ENCODE measurements at regions not wholly inside any gene's neighbourhood (a gene's known extent, or its start where the extent isn't known, plus 50 kb on each side); places are given as distances from the start of the nearest gene placed in this dataset.
"Not testable (repeated sequence)": the region's sequence is repeated elsewhere in the genome, so short reads cannot be mapped to it uniquely, and the experiment has no call there.

DNA sequence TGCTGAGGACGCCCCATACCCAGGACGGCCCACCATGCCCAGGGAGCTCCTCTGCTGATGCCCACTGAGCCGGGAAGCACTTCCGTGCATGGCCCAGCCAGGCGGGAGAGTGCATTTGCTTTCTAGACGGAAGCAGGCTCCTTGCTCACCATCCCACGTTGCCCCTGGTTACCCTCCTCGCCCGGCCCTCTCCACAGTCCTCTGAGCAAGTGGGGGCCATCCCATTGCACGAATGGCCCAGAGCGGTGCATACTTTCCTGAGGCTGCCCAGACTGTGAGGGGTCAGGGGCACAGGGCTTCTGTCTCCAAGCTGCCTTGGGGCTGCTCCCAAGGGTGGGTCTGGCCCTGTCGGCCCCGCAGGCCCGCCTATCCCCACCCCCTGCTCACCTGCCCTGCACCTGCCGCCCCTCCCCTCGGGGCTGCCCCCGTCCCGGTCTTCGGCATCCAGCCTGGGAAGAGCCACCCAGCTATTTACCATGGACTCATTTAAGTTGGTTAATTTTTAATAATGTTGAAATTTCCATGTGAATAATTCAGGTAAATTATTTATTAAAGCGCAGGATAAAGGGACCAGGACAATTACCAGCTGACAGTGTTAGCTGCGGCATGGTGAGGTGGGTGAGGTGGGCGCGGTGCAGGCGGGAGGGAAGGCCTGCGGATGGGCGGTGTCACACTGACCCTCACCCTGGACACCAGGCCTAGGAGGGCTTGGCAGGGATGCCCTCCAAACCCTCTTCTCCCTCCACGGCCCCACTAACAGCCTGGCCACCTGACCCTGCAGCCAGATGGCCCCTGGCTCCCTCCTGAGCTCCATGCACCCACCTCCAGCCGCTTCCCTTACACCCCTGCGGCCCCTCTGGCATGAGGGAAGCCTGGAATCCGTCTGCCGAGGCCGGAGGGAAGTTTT, 104.4 kb downstream of the MICALL2 start (continued):
- TF ChIP-seq ZNF660 (tag by site-specific recombination; IDR thresholded peaks at IDR 0.05) (no peak), ZNF132 (tag by site-specific recombination; IDR thresholded peaks at IDR 0.05; ENCODE audit: borderline replicate concordance) (no peak)

DNA sequence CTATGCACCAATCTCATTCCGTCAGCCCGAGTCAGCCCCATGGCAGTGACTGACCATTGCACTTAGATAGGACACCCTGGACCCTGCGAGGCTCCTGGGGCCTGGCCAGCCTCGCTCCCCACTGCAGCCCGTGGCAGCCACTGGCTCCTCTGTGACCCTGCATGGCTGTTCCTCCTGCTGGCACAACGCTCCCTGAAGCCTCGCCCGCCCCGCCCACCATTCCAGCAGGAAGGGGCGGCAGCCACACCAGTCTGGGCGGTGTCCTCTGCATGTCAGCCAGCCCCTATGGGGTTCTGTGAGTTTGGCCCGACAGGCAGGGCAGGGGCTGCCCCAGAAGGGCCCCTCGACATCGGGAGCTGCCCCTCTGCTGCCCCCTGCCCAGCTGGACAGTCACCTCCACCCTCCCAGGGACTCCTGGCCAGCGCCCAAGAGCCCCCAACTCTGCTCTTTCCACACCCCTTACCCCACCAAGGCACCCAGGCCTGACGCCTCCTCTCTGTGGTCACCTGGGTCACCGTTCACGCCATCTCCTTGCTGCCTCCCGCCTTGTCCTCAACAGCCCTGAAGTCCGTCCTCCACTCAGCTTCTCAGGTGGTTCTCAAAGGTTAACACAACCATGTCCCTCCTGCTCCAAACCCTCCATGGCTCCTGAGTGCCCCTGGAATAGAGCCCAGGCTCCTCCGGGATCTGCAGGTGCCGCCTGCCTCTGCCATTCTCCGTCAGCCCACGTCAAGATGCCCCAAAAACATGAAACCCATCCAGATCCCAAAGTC, 103.5 kb downstream of the MICALL2 start:
- CTCF ChIA-PET = interaction anchor here (0.5 kb wide), 1 partner anchor 134 kb away, joined by 3 read pairs; no protein-coding TSS in a partner anchor
- POLR2A ChIA-PET = no interaction called here
- Histone ChIP-seq H3K36me3 (ENCODE audit: control insufficient read depth in 2 of 2, insufficient read depth in 1 of 2, low read length in 2 of 2) (no peaks in the 10 kb centered on the region), H3K4me1 (ENCODE audit: control insufficient read depth, insufficient read depth, low read length) (no peaks in the 10 kb centered on the region), H3K4me3 (ENCODE audit: low read depth, low read length) (no peak overlapping the region), H3K27ac (ENCODE audit: extremely low read depth, low read depth, low read length) (no peak overlapping the region), H3K9me3 (ENCODE audit: control insufficient read depth, insufficient read depth, low read depth, low read length) (no peaks in the 10 kb centered on the region)
- TF ChIP-seq, protein P1, sequence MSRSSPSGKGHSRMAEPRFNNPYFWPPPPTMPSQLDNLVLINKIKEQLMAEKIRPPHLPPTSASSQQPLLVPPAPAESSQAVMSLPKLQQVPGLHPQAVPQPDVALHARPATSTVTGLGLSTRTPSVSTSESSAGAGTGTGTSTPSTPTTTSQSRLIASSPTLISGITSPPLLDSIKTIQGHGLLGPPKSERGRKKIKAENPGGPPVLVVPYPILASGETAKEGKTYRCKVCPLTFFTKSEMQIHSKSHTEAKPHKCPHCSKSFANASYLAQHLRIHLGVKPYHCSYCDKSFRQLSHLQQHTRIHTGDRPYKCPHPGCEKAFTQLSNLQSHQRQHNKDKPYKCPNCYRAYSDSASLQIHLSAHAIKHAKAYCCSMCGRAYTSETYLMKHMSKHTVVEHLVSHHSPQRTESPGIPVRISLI (tag by site-specific recombination; IDR thresholded peaks at IDR 0.05) = no peak
- TF ChIP-seq SP2 (tag by site-specific recombination; IDR thresholded peaks at IDR 0.05) = no peak
- TF ChIP-seq ZNF561 (tag by site-specific recombination; IDR thresholded peaks at IDR 0.05; ENCODE audit: borderline replicate concordance) = no peak
- no peak for TF ChIP-seq ZNF544 (tag by site-specific recombination; IDR thresholded peaks at IDR 0.05)
- no peak for TF ChIP-seq ZNF394 (tag by site-specific recombination; IDR thresholded peaks at IDR 0.05; ENCODE audit: borderline replicate concordance)
- TF ChIP-seq KLF1 (tag by site-specific recombination; IDR thresholded peaks at IDR 0.05) = peak; percentile 86
- no peak for TF ChIP-seq ZNF114 (tag by site-specific recombination; IDR thresholded peaks at IDR 0.05)
- TF ChIP-seq, protein P2, sequence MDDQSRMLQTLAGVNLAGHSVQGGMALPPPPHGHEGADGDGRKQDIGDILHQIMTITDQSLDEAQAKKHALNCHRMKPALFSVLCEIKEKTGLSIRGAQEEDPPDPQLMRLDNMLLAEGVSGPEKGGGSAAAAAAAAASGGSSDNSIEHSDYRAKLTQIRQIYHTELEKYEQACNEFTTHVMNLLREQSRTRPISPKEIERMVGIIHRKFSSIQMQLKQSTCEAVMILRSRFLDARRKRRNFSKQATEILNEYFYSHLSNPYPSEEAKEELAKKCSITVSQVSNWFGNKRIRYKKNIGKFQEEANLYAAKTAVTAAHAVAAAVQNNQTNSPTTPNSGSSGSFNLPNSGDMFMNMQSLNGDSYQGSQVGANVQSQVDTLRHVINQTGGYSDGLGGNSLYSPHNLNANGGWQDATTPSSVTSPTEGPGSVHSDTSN (CRISPR knock-in tag; IDR thresholded peaks at IDR 0.05) = no peak

DNA sequence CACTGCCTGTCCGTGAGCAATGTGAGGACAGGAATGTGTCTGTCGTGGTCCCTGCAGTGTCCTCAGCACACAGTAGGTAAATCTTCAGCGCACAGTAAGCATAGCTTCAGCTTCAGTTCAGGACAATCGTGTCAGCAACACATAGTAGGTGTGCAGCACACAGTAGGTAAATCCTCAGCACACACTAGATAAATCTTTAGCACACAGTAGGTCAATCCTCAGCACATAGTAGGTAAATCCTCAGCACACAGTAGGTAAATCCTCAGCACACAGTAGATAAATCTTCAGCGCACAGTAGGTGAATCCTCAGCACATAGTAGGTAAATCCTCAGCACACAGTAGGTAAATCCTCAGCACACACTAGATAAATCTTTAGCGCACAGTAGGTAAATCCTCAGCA, 102.4 kb downstream of the MICALL2 start:
- CTCF ChIA-PET = interaction anchor here (0.7 kb wide), 1 partner anchor 29 kb away, joined by 3 read pairs; no protein-coding TSS in a partner anchor

DNA sequence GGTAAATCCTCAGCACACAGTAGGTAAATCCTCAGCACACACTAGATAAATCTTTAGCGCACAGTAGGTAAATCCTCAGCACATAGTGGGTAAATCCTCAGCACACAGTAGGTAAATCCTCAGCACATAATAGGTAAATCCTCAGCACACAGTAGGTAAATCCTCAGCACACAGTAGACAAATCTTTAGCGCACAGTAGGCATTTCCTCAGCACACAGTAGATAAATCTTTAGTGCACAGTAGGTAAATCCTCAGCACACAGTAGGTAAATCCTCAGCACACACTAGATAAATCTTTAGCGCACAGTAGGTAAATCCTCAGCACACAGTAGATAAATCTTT, 102.0 kb downstream of the MICALL2 start:
- H3K4me3 ChIP-seq (ENCODE audit: low read depth, low read length); H3K4me1 ChIP-seq (ENCODE audit: control insufficient read depth, insufficient read depth, low read length); POLR2A ChIA-PET; CTCF ChIA-PET; H3K27ac ChIP-seq (ENCODE audit: extremely low read depth, low read depth, low read length); H3K36me3 ChIP-seq (ENCODE audit: control insufficient read depth in 2 of 2, insufficient read depth in 1 of 2, low read length in 2 of 2); H3K9me3 ChIP-seq (ENCODE audit: control insufficient read depth, insufficient read depth, low read depth, low read length): not testable (repeated sequence)

More for the DNA sequence above, 102.4 kb downstream of the MICALL2 start:
- H3K4me1 ChIP-seq (ENCODE audit: control insufficient read depth, insufficient read depth, low read length); H3K4me3 ChIP-seq (ENCODE audit: low read depth, low read length); POLR2A ChIA-PET; H3K36me3 ChIP-seq (ENCODE audit: control insufficient read depth in 2 of 2, insufficient read depth in 1 of 2, low read length in 2 of 2); H3K27ac ChIP-seq (ENCODE audit: extremely low read depth, low read depth, low read length); H3K9me3 ChIP-seq (ENCODE audit: control insufficient read depth, insufficient read depth, low read depth, low read length): not testable (repeated sequence)

DNA sequence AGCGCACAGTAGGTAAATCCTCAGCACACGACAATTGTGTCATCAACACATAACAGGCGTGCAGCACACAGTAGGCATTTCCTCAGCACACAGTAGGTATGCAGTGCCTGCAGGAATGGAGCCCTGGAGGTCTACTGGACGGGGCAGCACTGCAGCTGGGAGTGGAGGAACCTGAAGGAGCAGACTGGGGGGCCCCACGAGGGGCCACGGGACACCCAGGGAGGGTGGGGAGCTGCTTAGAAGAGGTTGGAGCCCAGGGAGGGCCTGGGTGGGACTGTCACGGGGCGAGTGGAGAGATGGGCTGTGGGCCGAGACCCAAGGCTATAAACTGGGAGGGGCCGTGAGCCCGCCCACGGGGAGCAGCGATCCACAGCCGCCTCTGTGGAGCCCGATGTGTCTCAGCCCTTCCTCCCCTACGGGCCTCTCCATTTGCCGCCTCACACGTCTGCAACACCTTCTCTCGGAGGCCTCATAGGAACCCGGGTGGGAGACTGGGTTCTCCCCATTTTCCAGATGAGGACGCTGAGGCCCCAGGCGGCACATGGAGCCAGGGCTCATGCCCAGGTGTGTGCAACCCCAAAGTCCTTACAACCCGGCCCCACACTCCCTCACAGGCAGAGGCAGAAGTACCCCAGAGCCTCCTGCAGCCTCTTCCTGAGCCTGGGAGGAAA, 101.5 kb downstream of the MICALL2 start:
- no peaks in the 10 kb centered on the region for H3K36me3 ChIP-seq (ENCODE audit: control insufficient read depth in 2 of 2, insufficient read depth in 1 of 2, low read length in 2 of 2)
- H3K9me3 ChIP-seq (ENCODE audit: control insufficient read depth, insufficient read depth, low read depth, low read length) = no peaks in the 10 kb centered on the region
- no peak overlapping the region for H3K27ac ChIP-seq (ENCODE audit: extremely low read depth, low read depth, low read length)
- ChIA-PET CTCF (no interaction called here), POLR2A (no interaction called here)
- no peaks in the 10 kb centered on the region for H3K4me1 ChIP-seq (ENCODE audit: control insufficient read depth, insufficient read depth, low read length)
- no peak overlapping the region for H3K4me3 ChIP-seq (ENCODE audit: low read depth, low read length)
- no peak for TF ChIP-seq BCL11B (tag by site-specific recombination; IDR thresholded peaks at IDR 0.05; ENCODE audit: low read depth)
- no peak for TF ChIP-seq ZNF132 (tag by site-specific recombination; IDR thresholded peaks at IDR 0.05; ENCODE audit: borderline replicate concordance)
- no peak for TF ChIP-seq ZNF221 (tag by site-specific recombination; IDR thresholded peaks at IDR 0.05; ENCODE audit: borderline replicate concordance)
- no peak for TF ChIP-seq ZNF157 (tag by site-specific recombination; IDR thresholded peaks at IDR 0.05)
- TF ChIP-seq ZNF19 (tag by site-specific recombination; IDR thresholded peaks at IDR 0.05; ENCODE audit: low read depth) = no peak
- TF ChIP-seq MYNN (tag by site-specific recombination; IDR thresholded peaks at IDR 0.05; ENCODE audit: borderline replicate concordance) = no peak
- TF ChIP-seq ZNF335 (tag by site-specific recombination; conservative IDR thresholded peaks at IDR 0.05) = no peak
- peak; percentile 49; the same call in 1 of the 2 replicates for TF ChIP-seq ZBTB8A (tag by site-specific recombination; IDR thresholded peaks at IDR 0.05)
- TF ChIP-seq ZFHX2 (tag by site-specific recombination; conservative IDR thresholded peaks at IDR 0.05) = peak; percentile 47
- TF ChIP-seq ZFP41 (tag by site-specific recombination; IDR thresholded peaks at IDR 0.05; ENCODE audit: borderline replicate concordance) = no peak
- TF ChIP-seq REPIN1 (tag by site-specific recombination; IDR thresholded peaks at IDR 0.05; ENCODE audit: low read depth) = no peak
- TF ChIP-seq, protein P3, sequence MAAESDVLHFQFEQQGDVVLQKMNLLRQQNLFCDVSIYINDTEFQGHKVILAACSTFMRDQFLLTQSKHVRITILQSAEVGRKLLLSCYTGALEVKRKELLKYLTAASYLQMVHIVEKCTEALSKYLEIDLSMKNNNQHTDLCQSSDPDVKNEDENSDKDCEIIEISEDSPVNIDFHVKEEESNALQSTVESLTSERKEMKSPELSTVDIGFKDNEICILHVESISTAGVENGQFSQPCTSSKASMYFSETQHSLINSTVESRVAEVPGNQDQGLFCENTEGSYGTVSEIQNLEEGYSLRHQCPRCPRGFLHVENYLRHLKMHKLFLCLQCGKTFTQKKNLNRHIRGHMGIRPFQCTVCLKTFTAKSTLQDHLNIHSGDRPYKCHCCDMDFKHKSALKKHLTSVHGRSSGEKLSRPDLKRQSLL (tag by site-specific recombination; IDR thresholded peaks at IDR 0.05) = no peak

Data from HEK293 (cell line).